HG03060 (cell line): ENCODE measurements at regions not wholly inside any gene's neighbourhood (a gene's known extent, or its start where the extent isn't known, plus 50 kb on each side); places are given as distances from the start of the nearest gene placed in this dataset.

Source experiments
- ATAC-seq: cut with Tn5 transposase; IDR thresholded peaks from one replicate; pipeline ENCODE4 v1.9.1; 2021; ENCODE audit warnings: low read depth, moderate number of reproducible peaks; ENCODE audit not compliant: unreplicated experiment

DNA sequence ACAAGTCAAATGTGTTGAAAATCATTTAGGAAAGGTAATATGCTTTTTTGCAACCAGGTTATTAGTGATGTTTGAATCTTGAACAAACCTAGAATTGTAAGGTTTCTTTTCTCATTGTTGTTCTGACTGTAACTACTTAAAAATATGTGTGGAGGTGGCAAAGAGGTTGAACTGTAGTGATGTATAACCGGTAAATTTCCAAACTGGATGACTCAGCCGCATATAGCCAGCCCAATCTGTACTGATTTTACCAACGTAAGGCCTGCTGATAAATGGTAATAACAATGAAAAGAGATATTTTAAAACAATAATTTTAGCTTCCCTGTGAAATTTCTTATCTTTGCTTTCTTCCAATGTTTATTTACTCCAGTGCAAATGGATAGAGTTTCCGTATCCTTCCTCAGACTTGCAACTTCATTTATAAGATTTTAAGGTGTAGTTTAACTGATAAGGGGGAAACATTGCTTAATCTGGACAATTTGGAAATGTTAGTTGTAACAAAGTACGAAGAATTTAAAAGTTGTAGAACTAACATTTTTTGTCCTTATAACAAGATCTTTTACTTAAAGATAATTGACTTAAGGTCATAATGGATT lies 1170.4 kb upstream of the ZEB2 start:
- ATAC-seq = no peak

DNA sequence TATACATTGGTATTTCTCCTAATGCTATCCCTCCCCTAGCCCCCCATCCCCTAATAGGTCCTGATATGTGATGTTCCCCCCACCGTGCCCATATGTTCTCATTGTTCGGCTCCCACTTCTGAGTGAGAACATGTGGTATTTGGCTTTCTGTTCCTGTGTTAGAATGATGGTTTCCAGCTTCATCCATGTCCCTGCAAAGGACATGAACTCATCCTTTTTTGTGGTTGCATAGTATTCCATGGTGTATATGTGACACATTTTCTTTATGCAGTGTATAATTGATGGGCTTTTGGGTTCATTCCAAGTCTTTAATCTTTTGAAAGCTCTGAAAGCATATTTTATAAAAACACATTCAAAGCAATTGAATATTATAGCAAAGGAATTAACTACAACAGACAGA lies 1169.4 kb upstream of the ZEB2 start:
- no peak for ATAC-seq

DNA sequence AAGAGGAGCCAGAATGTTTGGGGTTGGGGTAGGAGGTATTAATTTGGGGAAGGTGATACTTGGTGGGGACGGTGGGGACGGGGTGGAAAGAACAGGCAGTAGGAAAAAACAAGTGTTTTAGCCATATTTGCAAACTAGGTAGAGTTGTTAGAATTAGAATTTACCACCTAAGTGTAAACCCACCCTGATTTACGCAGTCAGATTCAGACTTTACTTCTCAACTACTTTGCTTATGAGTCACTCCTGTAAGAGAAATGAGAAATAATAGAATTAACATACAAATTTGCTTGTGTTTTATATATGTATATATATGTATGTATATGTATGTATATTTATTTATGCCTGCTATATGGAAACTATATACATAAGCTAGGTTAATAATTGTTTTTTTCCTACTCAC lies 1168.2 kb upstream of the ZEB2 start:
- ATAC-seq = no peak

DNA sequence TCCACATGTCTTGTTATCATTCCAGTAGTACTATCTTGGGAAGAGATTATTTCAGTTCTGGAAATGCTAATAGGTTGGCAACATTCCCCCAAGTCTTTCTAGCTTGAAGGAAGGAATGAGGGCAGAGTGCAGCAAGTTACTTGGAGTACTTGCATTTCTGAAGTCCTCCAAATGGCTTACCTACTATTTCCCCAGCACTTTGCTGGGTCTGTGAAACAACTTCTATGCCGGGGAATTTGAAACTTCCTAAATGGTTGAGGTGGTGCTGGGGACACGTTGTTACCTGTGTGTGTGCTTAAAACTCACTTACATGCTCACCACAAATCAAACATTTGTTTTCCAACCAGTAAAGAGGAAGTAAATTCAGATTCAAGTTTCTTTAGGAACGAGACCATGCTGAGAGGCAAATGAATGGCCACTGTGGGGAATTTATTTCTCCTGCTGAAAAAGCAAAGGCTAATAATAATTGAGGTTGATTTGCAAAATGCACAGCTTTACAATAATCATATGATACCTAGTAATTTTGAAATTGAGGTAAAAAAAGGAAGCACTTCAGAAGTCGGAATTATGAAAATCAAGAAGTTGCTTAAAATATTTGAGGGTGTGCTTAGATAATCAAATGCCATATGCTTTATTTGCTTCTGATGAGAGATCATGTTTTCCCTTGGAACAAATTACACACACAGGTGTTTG lies 1167.7 kb upstream of the ZEB2 start:
- no peak for ATAC-seq

DNA sequence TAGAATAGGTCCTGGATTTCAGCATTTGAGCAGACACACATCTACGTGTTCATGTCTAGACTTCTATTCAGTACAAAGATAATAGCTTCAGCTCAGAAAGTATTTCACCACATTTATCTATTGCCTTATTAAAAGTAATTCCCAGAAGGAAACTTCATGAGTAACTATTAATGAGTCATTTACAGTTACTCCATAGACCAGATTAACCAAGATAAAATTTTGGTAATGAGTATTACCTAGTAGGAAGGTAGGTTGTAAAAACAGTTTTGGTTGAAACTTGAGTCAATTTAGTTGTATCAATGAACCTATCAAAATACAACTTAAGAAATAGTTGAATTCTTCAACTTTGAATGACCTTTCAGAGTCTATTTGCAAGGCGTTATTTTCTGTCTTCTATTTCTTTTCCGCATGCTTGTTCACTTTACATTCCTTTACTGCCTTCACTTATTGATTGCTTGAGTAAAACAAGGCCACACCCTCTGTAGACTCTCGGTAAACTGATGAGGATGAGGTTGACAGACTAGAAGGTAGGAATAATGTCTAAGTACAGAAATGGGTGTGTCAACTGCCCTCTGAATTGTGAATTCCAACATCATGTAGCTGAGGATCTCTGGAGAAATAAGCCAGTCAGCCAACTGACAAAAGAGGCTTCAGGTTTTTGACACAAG lies 1165.6 kb upstream of the ZEB2 start:
- no peak for ATAC-seq

DNA sequence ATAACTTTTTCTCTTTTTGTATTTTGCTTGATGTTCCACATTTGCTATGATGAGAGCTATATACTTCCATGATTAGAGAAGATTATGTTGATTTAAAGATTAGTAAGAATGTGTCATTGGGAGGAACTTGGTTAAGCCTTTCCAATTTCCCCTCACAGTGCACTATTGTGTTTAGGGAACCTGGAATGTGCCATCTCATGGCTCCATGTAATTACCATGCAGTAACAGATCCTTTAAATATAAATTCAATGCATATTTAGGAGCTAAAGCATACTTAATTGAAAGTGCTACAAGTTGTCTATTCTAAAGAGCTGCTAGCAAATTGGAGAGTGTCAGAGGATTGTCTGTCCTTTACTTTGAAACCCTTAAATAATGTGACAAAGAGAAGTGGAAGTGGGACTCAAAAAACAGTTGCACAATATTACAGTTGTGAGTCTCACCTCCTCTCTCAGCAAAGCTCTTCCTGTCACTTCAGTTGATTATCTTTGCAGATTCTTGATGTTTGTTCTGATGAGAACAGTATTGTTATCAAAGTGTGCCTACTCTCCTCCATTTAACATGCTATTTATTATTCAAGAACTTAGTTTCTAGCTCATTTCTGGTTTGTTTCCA lies 1162.7 kb upstream of the ZEB2 start:
- no peak for ATAC-seq

DNA sequence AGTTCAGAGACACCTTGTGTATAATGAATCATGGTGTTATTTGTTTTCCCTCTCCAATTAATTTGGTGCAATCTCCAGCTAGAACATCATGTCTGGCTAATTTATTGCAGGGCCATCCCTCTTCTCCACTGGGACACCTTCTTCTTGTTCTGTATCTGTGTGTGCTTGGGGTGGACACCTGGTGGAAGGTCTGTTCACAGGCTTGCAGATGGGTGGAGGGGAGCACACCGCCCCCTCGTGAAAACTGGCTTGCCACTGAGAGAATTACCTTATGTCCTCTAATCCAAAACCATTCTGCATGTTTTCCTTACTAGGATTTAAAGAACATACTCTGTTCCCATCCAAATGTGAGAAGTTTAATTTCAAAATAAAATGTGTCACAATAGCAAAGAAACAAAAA lies 1160.4 kb upstream of the ZEB2 start:
- ATAC-seq = no peak

DNA sequence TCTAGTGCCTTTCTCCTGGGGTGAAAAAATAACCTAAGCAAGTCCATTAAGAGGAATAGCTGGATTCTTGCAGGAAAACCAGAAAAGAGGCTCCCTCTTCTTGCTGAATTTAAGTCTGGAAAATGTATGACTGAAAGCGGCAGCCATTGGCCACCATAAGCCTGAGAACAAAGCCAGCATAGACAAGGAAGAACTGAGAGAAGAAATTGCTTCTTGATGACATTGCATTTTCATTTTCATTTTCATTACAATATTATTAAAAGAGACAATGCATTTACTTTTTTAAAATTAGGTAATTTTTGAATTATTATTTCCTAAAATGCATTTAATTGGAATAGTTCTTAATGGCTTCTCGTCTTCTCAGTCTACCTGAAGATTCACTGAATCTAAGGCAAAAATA lies 1157.5 kb upstream of the ZEB2 start:
- no peak for ATAC-seq

DNA sequence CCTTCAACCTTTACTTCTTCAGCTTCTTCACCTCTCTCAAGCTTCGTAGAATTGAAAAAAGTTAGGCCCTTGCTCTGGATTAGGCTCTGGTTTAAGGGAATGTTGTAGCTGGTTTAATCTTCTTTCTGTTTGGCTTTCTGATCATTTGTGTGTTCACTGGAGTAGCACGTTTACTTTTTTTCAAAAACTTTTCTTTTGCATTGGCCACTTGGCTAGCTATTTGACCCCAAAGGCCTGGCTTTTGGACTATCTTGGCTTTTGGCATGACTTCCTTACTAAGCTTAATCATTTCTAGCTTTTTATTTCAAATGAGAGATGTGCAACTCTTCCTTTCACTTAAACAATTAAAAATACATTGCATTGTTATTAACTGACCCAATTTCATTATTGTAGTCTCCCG lies 1154.8 kb upstream of the ZEB2 start:
- no peak for ATAC-seq

DNA sequence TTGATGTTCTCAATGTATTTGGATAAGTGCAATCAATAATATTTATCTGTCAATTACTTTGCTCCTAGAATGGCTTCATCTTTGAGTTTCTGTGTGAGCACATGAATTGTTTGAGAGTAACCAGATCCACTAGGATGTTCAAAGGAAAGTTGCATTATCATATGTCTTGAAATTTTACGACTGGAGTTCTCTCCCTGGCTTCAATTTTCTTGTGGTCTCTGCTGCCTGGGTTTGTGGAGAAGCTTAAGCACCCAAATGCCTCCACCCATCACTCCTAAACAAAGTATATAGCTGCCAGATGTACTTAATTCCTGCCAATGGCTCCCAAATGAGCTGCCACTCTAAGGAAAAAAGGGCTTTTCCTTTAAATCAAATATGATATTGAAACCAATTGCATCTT lies 1149.4 kb upstream of the ZEB2 start:
- ATAC-seq = no peak

DNA sequence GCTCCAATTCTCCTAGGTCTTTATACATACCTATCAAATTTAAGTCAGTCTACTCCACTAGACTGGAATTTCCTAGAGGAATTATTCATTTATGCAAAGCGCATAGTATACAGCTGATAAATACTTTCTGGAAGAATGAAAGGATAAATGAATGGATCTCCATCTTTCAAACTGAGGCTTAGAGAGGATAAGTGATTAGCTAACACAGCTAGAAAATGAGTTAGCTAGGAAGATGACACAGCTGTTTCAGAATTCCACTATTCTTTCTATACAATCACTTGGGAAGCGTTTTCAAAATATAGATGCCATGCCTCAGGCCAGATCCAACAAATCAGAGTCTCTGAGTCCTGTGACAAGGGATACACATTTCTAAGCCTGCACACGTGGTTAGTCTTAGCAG lies 1146.6 kb upstream of the ZEB2 start:
- ATAC-seq = no peak

DNA sequence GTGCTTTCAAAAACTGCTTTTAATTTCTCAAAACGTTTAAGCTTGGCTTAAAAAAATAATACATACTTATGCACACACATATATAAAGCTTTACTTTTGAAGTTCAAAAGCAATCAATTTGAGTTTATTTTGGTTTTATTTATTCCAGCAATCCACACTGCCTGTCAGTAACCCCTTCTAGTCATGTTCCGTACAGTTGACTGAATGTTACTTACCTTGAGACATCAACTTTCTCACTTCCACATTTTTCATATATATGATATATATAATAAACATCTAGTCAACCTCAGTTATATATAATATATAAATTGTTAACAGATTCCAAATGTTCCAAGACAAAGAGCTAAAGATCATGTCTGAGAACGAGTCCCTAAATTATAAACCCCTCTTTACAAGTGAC lies 1137.3 kb upstream of the ZEB2 start:
- ATAC-seq = no peak

DNA sequence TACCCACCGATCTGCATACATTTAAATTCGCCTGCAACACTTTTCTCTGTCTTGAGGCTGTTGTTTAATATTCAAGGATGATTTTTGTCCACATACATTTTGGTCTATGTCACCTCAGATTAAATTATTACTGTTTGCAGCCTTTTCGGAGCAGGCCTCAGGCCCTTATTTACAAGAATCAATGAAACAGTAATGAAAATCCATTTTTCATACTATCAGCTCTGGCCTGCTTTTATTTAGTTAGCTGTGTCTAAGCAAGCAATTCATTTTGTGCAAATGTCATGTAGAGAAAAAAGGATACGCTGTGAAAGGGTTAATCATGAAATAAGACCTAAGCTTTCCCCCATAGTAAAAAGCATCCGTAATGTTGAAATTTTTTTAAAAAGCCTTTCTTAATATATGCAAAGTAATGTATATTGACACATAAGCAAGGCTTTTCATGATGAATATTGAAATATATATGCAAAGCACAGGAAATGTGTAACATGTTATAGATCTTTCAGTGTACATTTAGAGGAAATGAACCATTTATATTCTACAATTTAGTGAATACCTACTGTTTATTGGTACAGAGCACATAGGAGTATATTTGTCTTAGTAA lies 1135.3 kb upstream of the ZEB2 start:
- no peak for ATAC-seq

DNA sequence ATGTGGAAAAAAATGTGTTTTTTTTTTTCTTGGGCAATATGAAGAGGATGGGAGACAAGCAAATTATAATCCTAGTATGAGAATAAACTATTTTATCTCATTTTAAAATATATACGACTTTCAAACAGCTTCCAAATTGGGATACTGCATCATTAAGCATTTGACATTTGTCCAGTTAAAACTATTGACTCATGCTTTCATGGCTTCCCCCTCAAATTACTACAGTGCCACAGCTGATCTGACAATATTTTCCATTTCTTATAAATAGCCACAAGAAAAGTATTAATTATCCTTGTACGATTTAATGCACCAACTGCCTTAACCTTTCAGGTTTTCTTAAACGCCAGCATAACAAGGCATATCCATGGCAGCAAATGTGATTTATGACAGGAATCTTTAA lies 1134.8 kb upstream of the ZEB2 start:
- ATAC-seq = no peak

DNA sequence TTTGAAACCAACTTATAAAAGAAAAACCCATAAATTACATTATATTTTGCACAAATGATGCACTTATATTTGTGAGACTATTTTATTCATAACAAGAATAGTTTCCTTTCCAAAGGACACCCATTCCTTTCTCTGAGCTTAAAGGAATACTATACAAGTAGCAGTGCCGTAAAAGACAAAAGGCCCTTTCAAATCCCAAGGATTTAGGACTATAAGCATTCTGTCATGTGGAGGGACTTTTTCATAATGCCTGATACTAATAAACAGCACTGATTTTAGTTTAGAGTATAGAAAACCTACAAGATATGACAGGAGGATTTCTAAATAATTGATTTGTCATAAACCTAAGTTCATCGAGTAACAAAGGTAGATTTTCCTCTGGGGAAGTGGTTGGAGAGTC lies 1134.2 kb upstream of the ZEB2 start:
- no peak for ATAC-seq

DNA sequence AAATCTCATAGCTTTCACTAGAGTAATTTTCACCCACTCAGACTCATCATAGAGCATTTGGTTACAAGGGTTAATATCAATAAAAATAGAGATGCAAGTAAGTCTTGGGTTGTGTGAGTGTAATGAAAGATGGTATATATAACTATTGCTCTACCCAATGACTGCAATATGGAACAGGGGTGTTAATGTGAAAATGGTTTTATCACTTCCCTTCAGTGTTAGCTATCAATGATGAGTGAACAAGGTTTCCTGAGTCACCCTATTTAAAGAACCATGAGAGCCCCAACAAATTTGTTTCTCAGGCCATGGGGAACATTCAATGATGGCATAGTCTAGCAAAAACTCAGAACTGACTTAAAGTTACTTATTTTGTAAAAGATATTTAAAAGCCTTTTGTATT lies 1133.6 kb upstream of the ZEB2 start:
- no peak for ATAC-seq

DNA sequence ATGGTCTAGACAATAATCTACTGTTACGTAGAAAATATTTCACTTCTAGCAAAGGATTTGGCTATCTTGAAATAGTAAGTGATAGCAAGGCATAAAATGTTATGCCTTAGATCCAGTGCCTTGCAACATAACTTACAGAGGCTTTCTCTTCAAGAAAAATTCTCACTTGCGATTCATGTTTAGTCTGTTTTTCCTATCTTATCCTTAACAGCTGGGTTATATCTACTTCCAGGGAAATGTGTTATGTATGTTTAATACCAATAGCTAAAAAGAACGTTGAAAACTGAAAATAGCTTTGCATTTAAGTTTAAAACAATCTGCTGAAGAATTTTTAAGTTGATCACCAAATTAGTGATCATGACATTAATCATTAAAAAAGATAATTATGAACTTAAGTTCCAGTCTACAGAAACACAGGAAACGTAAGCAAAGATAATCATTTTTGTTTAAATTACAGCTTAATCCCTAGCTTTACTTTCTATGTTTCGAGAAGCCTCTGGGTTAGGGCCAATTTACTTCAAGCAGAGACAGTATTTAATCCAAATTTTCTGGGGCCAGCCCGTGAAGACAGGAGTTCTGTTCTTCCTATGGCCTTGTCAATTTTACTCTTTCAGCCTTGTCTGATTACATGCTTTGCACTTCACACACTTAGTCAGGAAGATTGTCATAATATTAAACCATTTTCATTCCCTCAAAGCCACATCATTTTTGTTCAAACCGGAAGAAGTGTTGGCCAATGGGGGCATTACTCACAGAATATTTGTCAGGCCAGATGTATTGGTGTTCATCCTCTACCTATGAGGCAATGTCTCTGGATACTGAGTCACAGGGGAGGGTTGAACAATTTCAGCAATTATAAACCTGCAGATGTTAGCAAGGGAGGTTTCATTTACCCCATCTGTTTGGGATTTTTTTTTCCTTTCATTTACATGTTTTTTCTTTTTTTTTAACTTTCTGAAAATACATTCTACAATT lies 1132.9 kb upstream of the ZEB2 start:
- ATAC-seq = no peak

DNA sequence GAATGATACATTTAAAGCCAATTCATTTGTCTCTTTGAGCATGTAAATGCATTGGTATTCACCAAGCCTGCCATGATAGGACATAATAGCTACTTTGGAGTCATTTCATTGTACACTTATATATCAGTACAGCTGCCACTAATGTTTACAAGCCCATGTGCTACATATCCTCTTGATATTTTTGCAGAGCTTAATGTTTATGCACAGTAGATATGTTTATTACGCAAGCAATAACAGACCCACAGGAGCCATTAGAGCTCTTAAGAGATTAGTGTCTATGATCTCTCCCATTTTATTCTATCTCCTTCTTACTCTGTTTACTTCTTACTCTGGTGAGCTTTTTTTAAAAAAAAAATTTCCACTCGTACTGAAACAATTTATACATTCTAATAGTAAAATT lies 1132.1 kb upstream of the ZEB2 start:
- no peak for ATAC-seq

DNA sequence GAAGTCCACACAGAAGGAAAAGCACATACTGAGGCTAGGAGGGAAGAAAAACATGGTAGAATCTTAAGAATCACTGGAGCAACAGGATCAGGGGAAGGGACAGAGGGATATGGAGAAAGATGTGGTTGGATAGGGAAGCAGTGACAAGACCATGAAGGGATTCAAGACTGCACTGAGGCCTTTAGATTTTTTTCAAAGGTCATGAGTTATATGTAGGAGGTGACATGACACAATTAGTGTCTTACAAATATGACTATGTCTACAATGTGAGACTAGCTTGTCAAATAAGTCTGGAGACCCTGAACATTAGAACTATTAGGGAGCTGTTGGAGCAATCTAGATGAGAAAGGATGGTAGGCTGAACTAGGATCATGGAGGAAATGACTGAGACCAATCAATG lies 1130.3 kb upstream of the ZEB2 start:
- ATAC-seq = no peak

DNA sequence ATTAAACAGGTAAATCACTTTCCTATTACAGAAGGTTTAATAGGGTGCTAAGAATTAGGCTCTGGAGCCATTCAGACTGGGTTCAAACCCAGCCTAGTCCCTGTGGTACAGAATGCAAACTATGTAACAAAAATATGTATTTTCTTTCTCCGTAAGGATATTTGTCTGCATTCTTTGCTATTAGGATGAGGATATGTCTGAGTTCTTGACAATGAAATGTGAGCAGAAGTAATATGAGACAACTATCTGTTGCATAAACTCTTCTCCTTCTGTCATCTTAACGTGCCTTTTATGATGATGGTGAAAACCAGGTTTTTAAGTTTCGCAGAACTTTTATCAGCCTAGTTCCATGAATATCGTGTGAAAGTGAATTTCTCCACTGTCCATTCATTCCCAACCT lies 1129.1 kb upstream of the ZEB2 start:
- ATAC-seq = no peak
